ENCODE measurements at regions not wholly inside any gene's neighbourhood (a gene's known extent, or its start where the extent isn't known, plus 50 kb on each side); places are given as distances from the start of the nearest gene placed in this dataset.

DNA sequence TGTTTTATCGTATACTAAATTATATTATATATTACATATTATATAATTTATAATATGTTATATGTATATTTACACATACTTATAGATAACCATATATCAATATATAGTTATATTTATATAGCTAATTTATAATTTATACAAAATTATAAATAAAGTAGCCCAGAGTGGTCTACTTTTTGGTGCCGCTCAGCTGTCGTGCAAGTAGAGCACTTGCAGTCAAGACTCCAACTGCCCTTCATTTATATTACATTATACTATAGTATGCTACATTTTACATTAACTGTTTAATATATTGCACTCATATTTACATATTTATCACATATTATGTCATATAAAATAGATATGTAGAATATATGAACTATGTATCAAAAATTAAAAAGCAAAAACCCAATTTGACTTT lies 1124.7 kb upstream of the MIR17HG start:
- TF ChIP-seq POLR2A (IDR thresholded peaks at IDR 0.05; ENCODE audit: low read length) (no peak), EP300 (IDR thresholded peaks at IDR 0.05) (no peak), EHF (CRISPR knock-in tag; IDR thresholded peaks at IDR 0.05) (no peak), ZFP36 (IDR thresholded peaks at IDR 0.05; ENCODE audit: borderline replicate concordance, partially characterized antibody) (no peak), MYC (IDR thresholded peaks at IDR 0.05; ENCODE audit: borderline replicate concordance, low read length) (no peak), RCOR1 (IDR thresholded peaks at IDR 0.05; ENCODE audit: low read depth, low read length) (no peak), CHD2 (IDR thresholded peaks at IDR 0.05; ENCODE audit: low read length, partially characterized antibody) (no peak)
- TF ChIP-seq, protein P1, sequence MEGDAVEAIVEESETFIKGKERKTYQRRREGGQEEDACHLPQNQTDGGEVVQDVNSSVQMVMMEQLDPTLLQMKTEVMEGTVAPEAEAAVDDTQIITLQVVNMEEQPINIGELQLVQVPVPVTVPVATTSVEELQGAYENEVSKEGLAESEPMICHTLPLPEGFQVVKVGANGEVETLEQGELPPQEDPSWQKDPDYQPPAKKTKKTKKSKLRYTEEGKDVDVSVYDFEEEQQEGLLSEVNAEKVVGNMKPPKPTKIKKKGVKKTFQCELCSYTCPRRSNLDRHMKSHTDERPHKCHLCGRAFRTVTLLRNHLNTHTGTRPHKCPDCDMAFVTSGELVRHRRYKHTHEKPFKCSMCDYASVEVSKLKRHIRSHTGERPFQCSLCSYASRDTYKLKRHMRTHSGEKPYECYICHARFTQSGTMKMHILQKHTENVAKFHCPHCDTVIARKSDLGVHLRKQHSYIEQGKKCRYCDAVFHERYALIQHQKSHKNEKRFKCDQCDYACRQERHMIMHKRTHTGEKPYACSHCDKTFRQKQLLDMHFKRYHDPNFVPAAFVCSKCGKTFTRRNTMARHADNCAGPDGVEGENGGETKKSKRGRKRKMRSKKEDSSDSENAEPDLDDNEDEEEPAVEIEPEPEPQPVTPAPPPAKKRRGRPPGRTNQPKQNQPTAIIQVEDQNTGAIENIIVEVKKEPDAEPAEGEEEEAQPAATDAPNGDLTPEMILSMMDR (IDR thresholded peaks at IDR 0.05) = no peak
- TF ChIP-seq, protein P2, sequence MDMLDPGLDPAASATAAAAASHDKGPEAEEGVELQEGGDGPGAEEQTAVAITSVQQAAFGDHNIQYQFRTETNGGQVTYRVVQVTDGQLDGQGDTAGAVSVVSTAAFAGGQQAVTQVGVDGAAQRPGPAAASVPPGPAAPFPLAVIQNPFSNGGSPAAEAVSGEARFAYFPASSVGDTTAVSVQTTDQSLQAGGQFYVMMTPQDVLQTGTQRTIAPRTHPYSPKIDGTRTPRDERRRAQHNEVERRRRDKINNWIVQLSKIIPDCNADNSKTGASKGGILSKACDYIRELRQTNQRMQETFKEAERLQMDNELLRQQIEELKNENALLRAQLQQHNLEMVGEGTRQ (IDR thresholded peaks at IDR 0.05) = no peak
- TF ChIP-seq, protein P3, sequence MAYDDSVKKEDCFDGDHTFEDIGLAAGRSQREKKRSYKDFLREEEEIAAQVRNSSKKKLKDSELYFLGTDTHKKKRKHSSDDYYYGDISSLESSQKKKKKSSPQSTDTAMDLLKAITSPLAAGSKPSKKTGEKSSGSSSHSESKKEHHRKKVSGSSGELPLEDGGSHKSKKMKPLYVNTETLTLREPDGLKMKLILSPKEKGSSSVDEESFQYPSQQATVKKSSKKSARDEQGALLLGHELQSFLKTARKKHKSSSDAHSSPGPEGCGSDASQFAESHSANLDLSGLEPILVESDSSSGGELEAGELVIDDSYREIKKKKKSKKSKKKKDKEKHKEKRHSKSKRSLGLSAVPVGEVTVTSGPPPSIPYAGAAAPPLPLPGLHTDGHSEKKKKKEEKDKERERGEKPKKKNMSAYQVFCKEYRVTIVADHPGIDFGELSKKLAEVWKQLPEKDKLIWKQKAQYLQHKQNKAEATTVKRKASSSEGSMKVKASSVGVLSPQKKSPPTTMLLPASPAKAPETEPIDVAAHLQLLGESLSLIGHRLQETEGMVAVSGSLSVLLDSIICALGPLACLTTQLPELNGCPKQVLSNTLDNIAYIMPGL (CRISPR knock-in tag; IDR thresholded peaks at IDR 0.05; ENCODE audit: borderline replicate concordance) = no peak
- TF ChIP-seq, protein P4, sequence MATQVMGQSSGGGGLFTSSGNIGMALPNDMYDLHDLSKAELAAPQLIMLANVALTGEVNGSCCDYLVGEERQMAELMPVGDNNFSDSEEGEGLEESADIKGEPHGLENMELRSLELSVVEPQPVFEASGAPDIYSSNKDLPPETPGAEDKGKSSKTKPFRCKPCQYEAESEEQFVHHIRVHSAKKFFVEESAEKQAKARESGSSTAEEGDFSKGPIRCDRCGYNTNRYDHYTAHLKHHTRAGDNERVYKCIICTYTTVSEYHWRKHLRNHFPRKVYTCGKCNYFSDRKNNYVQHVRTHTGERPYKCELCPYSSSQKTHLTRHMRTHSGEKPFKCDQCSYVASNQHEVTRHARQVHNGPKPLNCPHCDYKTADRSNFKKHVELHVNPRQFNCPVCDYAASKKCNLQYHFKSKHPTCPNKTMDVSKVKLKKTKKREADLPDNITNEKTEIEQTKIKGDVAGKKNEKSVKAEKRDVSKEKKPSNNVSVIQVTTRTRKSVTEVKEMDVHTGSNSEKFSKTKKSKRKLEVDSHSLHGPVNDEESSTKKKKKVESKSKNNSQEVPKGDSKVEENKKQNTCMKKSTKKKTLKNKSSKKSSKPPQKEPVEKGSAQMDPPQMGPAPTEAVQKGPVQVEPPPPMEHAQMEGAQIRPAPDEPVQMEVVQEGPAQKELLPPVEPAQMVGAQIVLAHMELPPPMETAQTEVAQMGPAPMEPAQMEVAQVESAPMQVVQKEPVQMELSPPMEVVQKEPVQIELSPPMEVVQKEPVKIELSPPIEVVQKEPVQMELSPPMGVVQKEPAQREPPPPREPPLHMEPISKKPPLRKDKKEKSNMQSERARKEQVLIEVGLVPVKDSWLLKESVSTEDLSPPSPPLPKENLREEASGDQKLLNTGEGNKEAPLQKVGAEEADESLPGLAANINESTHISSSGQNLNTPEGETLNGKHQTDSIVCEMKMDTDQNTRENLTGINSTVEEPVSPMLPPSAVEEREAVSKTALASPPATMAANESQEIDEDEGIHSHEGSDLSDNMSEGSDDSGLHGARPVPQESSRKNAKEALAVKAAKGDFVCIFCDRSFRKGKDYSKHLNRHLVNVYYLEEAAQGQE (IDR thresholded peaks at IDR 0.05) = no peak
